GM19438 (cell line): ENCODE measurements at regions not wholly inside any gene's neighbourhood (a gene's known extent, or its start where the extent isn't known, plus 50 kb on each side); places are given as distances from the start of the nearest gene placed in this dataset.
"Not testable (repeated sequence)": the region's sequence is repeated elsewhere in the genome, so short reads cannot be mapped to it uniquely, and the experiment has no call there.

Experiments
- ATAC-seq: cut with Tn5 transposase; IDR thresholded peaks from one replicate; pipeline ENCODE4 v1.9.1; 2021; ENCODE audit warnings: low read depth; ENCODE audit not compliant: unreplicated experiment

GRCh38 chr17:20935740-20936139 is 107.1 kb downstream of the USP22 start:
- ATAC-seq, result no peak

GRCh38 chr17:20938244-20938643 is 104.6 kb downstream of the USP22 start:
- no peak for ATAC-seq

- no peak for ATAC-seq
These were observed 103.7 kb downstream of the USP22 start for GRCh38 chr17:20938988-20939615.

DNA sequence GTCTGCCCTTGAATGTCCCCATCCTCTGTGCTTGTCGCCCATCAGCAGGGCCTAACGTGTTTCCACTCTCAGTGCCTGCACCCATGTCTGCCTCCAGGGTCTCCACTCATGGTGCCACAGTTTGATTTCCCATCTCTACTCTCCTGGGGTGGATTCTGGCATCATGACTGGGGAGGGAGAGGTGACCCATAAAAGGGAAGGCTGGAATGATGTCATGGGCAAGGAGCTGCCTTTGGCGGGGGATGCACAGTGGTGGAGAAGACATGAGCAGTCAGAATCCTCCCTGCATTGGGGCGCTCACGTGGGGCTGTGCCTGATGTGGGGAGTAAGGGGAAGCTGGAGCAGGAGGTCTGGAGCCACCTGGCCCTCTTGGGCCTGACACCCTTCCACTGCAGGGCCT is 100.9 kb downstream of the USP22 start:
- no peak for ATAC-seq

- ATAC-seq, result no peak
These were observed 98.6 kb downstream of the USP22 start for GRCh38 chr17:20944014-20944865.

DNA sequence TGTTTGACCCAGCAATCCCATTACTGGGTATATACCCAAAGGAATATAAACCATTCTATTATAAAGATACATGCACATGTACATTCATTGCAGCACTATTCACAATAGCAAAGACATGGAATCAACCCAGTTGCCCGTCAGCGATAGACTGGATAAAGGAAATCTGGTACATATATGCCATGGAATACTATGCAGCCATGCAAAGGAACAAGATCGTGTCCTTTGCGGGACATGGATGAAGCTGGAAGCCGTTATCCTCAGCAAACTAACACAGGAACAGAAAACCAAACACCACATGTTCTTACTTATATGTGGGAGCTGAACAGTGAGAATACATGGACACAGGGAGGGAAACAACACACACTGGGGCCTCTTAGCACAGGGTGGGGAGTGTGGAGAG is 95.1 kb downstream of the USP22 start:
- not testable (repeated sequence) for ATAC-seq

DNA sequence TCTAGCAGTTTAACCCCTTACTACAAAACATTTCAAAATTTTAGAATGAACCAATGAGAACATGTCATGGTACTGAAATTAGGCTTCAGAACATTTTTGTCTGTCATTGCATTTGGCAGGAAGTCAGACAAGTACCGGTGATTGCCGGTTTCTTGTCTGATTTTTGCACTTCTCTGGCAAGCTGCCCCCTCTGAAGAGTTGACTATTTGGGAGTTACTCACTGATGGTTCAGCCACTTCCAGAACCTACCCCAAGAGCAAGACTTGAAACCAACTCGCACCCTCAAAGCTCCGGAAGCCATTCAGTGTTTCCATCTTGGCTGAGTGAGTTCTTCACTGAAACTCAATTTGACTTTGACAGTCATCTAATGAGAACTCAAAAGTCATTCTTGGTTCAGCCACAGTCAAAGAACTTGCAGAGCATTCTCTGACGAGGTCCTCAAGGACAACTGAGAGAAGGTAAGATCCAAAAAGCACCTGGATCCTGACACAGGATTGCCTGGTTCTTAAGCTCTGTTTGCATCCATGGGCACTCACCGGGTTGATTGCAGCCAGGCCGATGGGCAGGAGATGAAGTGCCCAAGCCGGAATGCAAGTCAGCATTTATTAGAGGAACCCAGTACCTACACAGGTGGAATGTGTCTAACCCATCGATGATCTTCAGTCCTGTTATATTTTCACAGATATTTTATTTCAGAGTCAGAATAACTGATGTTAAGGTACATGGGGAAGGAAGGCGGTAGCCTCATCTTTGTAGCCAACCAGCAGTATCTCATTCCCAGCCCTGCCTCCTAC is 93.6 kb downstream of the USP22 start:
- no peak for ATAC-seq
